ENCODE measurements at regions not wholly inside any gene's neighbourhood (a gene's known extent, or its start where the extent isn't known, plus 50 kb on each side); places are given as distances from the start of the nearest gene placed in this dataset.
"Not testable (repeated sequence)": the region's sequence is repeated elsewhere in the genome, so short reads cannot be mapped to it uniquely, and the experiment has no call there.

- no peaks in the 10 kb centered on the region for H4K20me1 ChIP-seq (ENCODE audit: insufficient read depth)
- H3K27ac ChIP-seq = no peak overlapping the region
- H3K4me2 ChIP-seq (ENCODE audit: unreplicated experiment) = no peak overlapping the region
- H3K9me2 ChIP-seq (ENCODE audit: insufficient read depth) = no peaks in the 10 kb centered on the region
- WGBS, 2 experiments (ENCODE audit: low coverage in 1 of 2, low lambda C conversion rate in 2 of 2, missing lambda C conversion rate in 2 of 2) = 61 to 72% methylated on average over 2 of the region's 2 CpGs
- H3K36me3 ChIP-seq (ENCODE audit: low read depth) = no peaks in the 10 kb centered on the region
- no peaks in the 10 kb centered on the region for H3K4me1 ChIP-seq (ENCODE audit: insufficient read depth)
- no peak overlapping the region for H3K9ac ChIP-seq
- peaks cover 5% of the 10 kb centered on the region; the same call in 1 of the 2 replicates for H3K27me3 ChIP-seq (replicated peaks; ENCODE audit: insufficient read depth)
- H3K79me2 ChIP-seq (ENCODE audit: insufficient read depth) = no peaks in the 10 kb centered on the region
- DNase-seq = no peak
- no peaks in the 10 kb centered on the region for H3K9me3 ChIP-seq (ENCODE audit: low read depth)
- no peak for TF ChIP-seq EZH2phosphoT487 (IDR thresholded peaks at IDR 0.05; ENCODE audit: insufficient read depth, low read depth)
- no peak for TF ChIP-seq EZH2 (IDR thresholded peaks at IDR 0.05; ENCODE audit: insufficient read depth, poor library complexity, severe bottlenecking)
- no peak overlapping the region for H3K4me3 ChIP-seq
- no peak overlapping the region for H2AFZ ChIP-seq
- H3F3A ChIP-seq (ENCODE audit: insufficient read depth) = no peaks in the 10 kb centered on the region
- in situ Hi-C loops (cut with MboI) = no loop called here
These were observed 62.3 kb upstream of the RELL1 start for GRCh38 chr4:37748485-37748884.

- H3K9ac ChIP-seq = no peak overlapping the region
- H3K27me3 ChIP-seq (replicated peaks; ENCODE audit: insufficient read depth) = peaks cover 5% of the 10 kb centered on the region; the same call in 1 of the 2 replicates
- H2AFZ ChIP-seq = no peak overlapping the region
- H4K20me1 ChIP-seq (ENCODE audit: insufficient read depth) = no peaks in the 10 kb centered on the region
- H3K4me1 ChIP-seq (ENCODE audit: insufficient read depth) = no peaks in the 10 kb centered on the region
- no peaks in the 10 kb centered on the region for H3K79me2 ChIP-seq (ENCODE audit: insufficient read depth)
- in situ Hi-C loops (cut with MboI) = no loop called here
- no peaks in the 10 kb centered on the region for H3K9me2 ChIP-seq (ENCODE audit: insufficient read depth)
- H3F3A ChIP-seq (ENCODE audit: insufficient read depth) = no peaks in the 10 kb centered on the region
- TF ChIP-seq EZH2phosphoT487 (IDR thresholded peaks at IDR 0.05; ENCODE audit: insufficient read depth, low read depth) = no peak
- TF ChIP-seq EZH2 (IDR thresholded peaks at IDR 0.05; ENCODE audit: insufficient read depth, poor library complexity, severe bottlenecking) = no peak
- no peaks in the 10 kb centered on the region for H3K9me3 ChIP-seq (ENCODE audit: low read depth)
- no peak overlapping the region for H3K4me3 ChIP-seq
- WGBS, 2 experiments (ENCODE audit: low coverage in 1 of 2, low lambda C conversion rate in 2 of 2, missing lambda C conversion rate in 2 of 2) = 78 to 83% methylated on average over 6 of the region's 6 CpGs
- no peak for DNase-seq
- H3K4me2 ChIP-seq (ENCODE audit: unreplicated experiment) = no peak overlapping the region
- no peak overlapping the region for H3K27ac ChIP-seq
- no peaks in the 10 kb centered on the region for H3K36me3 ChIP-seq (ENCODE audit: low read depth)
These were observed 61.7 kb upstream of the RELL1 start for GRCh38 chr4:37747772-37748330.

- WGBS, 2 experiments (ENCODE audit: low coverage in 1 of 2, low lambda C conversion rate in 2 of 2, missing lambda C conversion rate in 2 of 2) = 72 to 74% methylated on average over 5 of the region's 5 CpGs
- H3K9me3 ChIP-seq (ENCODE audit: low read depth); H3F3A ChIP-seq (ENCODE audit: insufficient read depth); H3K36me3 ChIP-seq (ENCODE audit: low read depth); H3K4me2 ChIP-seq (ENCODE audit: unreplicated experiment); in situ Hi-C loops (cut with MboI); H3K27ac ChIP-seq; DNase-seq; H3K79me2 ChIP-seq (ENCODE audit: insufficient read depth); H4K20me1 ChIP-seq (ENCODE audit: insufficient read depth); H2AFZ ChIP-seq; H3K9me2 ChIP-seq (ENCODE audit: insufficient read depth); H3K9ac ChIP-seq; H3K4me1 ChIP-seq (ENCODE audit: insufficient read depth); H3K27me3 ChIP-seq (replicated peaks; ENCODE audit: insufficient read depth); H3K4me3 ChIP-seq: not testable (repeated sequence)
These were observed 60.7 kb upstream of the RELL1 start for GRCh38 chr4:37746852-37747251.

GRCh38 chr4:37745946-37746345, 59.8 kb upstream of the RELL1 start:
- Histone ChIP-seq H3K9ac (no peak overlapping the region), H3K79me2 (ENCODE audit: insufficient read depth) (no peaks in the 10 kb centered on the region), H3K36me3 (ENCODE audit: low read depth) (no peaks in the 10 kb centered on the region), H3K4me1 (ENCODE audit: insufficient read depth) (no peaks in the 10 kb centered on the region), H3K27me3 (replicated peaks; ENCODE audit: insufficient read depth) (no peaks in the 10 kb centered on the region; the same call in 1 of the 2 replicates), H4K20me1 (ENCODE audit: insufficient read depth) (no peaks in the 10 kb centered on the region), H3K4me3 (no peak overlapping the region), H3F3A (ENCODE audit: insufficient read depth) (no peaks in the 10 kb centered on the region), H2AFZ (no peak overlapping the region), H3K9me3 (ENCODE audit: low read depth) (no peaks in the 10 kb centered on the region), H3K9me2 (ENCODE audit: insufficient read depth) (no peaks in the 10 kb centered on the region), H3K27ac (no peak overlapping the region), H3K4me2 (ENCODE audit: unreplicated experiment) (no peak overlapping the region)
- TF ChIP-seq EZH2 (IDR thresholded peaks at IDR 0.05; ENCODE audit: insufficient read depth, poor library complexity, severe bottlenecking) (no peak), EZH2phosphoT487 (IDR thresholded peaks at IDR 0.05; ENCODE audit: insufficient read depth, low read depth) (no peak)
- in situ Hi-C loops (cut with MboI) = no loop called here
- DNase-seq = peak; percentile 25

- H3K9me2 ChIP-seq (ENCODE audit: insufficient read depth) = no peaks in the 10 kb centered on the region
- TF ChIP-seq EZH2phosphoT487 (IDR thresholded peaks at IDR 0.05; ENCODE audit: insufficient read depth, low read depth) (no peak), EZH2 (IDR thresholded peaks at IDR 0.05; ENCODE audit: insufficient read depth, poor library complexity, severe bottlenecking) (no peak)
- no peaks in the 10 kb centered on the region for H3K36me3 ChIP-seq (ENCODE audit: low read depth)
- H2AFZ ChIP-seq = no peak overlapping the region
- no peak overlapping the region for H3K27ac ChIP-seq
- H4K20me1 ChIP-seq (ENCODE audit: insufficient read depth) = no peaks in the 10 kb centered on the region
- H3K27me3 ChIP-seq (replicated peaks; ENCODE audit: insufficient read depth) = peaks cover 6% of the 10 kb centered on the region
- H3K4me2 ChIP-seq (ENCODE audit: unreplicated experiment) = no peak overlapping the region
- no peaks in the 10 kb centered on the region for H3K79me2 ChIP-seq (ENCODE audit: insufficient read depth)
- DNase-seq = no peak
- peaks cover 5% of the 10 kb centered on the region for H3F3A ChIP-seq (ENCODE audit: insufficient read depth)
- H3K4me1 ChIP-seq (ENCODE audit: insufficient read depth) = no peaks in the 10 kb centered on the region
- WGBS, 2 experiments (ENCODE audit: low coverage in 1 of 2, low lambda C conversion rate in 2 of 2, missing lambda C conversion rate in 2 of 2) = 94 to 100% methylated on average over 1 of the region's 1 CpG
- in situ Hi-C loops (cut with MboI) = no loop called here
- no peaks in the 10 kb centered on the region for H3K9me3 ChIP-seq (ENCODE audit: low read depth)
- H3K9ac ChIP-seq = no peak overlapping the region
- no peak overlapping the region for H3K4me3 ChIP-seq
These were observed 56.0 kb upstream of the RELL1 start for GRCh38 chr4:37742149-37742548.
